SHP77 (cell line): ENCODE measurements at regions not wholly inside any gene's neighbourhood (a gene's known extent, or its start where the extent isn't known, plus 50 kb on each side); places are given as distances from the start of the nearest gene placed in this dataset.

Experiments used
- DNase-seq, 2 experiments: peaks; one replicate each; lab custom pipeline; 2025; lab: John Stamatoyannopoulos, UW

- no peak for DNase-seq
These were observed 393.1 kb upstream of the ZFP42 start for GRCh38 chr4:187602339-187603092.

GRCh38 chr4:187603093-187604025, 392.2 kb upstream of the ZFP42 start:
- DNase-seq: no peak

GRCh38 chr4:187604984-187605383, 390.6 kb upstream of the ZFP42 start:
- DNase-seq: no peak

- peak; percentile 47 to 73 for DNase-seq
These were observed 389.0 kb upstream of the ZFP42 start for GRCh38 chr4:187606581-187606980.

GRCh38 chr4:187608001-187608421, 387.6 kb upstream of the ZFP42 start:
- DNase-seq: peak; percentile 10 to 71

- no peak for DNase-seq
These were observed 383.3 kb upstream of the ZFP42 start for GRCh38 chr4:187612301-187612700.

GRCh38 chr4:187613089-187613839, 382.3 kb upstream of the ZFP42 start:
- no peak for DNase-seq

GRCh38 chr4:187615972-187616371, 379.6 kb upstream of the ZFP42 start:
- DNase-seq: no peak

GRCh38 chr4:187617113-187617512, 378.5 kb upstream of the ZFP42 start:
- no peak for DNase-seq

GRCh38 chr4:187618701-187619281, 376.8 kb upstream of the ZFP42 start:
- peak; percentile 9 to 22 for DNase-seq

- DNase-seq: no peak
These were observed 376.3 kb upstream of the ZFP42 start for GRCh38 chr4:187619319-187619718.

GRCh38 chr4:187632260-187632995, 363.1 kb upstream of the ZFP42 start:
- no peak for DNase-seq

GRCh38 chr4:187633245-187633644, 362.3 kb upstream of the ZFP42 start:
- no peak for DNase-seq

- DNase-seq: no peak
These were observed 338.6 kb upstream of the ZFP42 start for GRCh38 chr4:187656959-187657358.

GRCh38 chr4:187663076-187663475, 332.5 kb upstream of the ZFP42 start:
- DNase-seq: no peak

- DNase-seq: no peak
These were observed 331.6 kb upstream of the ZFP42 start for GRCh38 chr4:187664011-187664410.

GRCh38 chr4:187665086-187665485, 330.5 kb upstream of the ZFP42 start:
- no peak for DNase-seq

- DNase-seq: no peak
These were observed 329.5 kb upstream of the ZFP42 start for GRCh38 chr4:187666034-187666433.

- DNase-seq: no peak
These were observed 328.7 kb upstream of the ZFP42 start for GRCh38 chr4:187666697-187667494.

- DNase-seq: no peak
These were observed 327.0 kb upstream of the ZFP42 start for GRCh38 chr4:187668526-187669082.
